ENCODE measurements at regions not wholly inside any gene's neighbourhood (a gene's known extent, or its start where the extent isn't known, plus 50 kb on each side); places are given as distances from the start of the nearest gene placed in this dataset.

DNA sequence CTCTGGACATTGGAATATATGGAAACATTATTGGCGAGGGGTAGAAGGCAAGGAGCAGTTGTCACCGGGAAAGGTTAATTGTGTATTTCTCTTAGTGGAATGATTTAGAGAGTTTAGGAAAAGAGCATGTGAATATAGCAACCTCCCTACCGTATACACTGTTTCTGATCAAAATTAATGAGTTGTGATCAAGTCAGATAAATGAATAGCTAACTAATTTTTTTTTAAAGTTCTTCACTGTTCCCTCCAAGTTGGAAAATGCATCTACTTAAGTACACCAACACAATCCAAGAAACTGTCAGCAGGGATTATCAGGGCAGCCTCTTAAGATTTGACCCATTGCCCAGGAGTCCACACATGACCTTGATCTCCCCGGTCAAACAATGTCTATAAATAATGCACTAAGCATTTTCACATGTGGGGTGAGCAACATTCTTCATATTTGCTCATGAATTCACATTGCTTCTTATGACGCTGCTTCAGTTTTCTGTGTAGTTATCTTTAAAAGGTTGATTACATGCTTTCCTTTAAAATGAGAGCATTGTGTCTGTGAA is 680.8 kb upstream of the NRSN1 start:
- H3K4me1 ChIP-seq (ENCODE audit: control insufficient read depth, insufficient read depth, low read depth, low read length): no peaks in the 10 kb centered on the region
- no peak overlapping the region for H2BK15ac ChIP-seq (ENCODE audit: low read depth, poor library complexity, severe bottlenecking)
- H3K9ac ChIP-seq (ENCODE audit: low read length): no peak overlapping the region
- no peaks in the 10 kb centered on the region for H3K36me3 ChIP-seq (ENCODE audit: control insufficient read depth in 1 of 2, insufficient read depth in 2 of 2, low read depth in 1 of 2, low read length in 2 of 2)
- no peak overlapping the region for H2BK5ac ChIP-seq (ENCODE audit: low read depth, low read length, poor library complexity, severe bottlenecking)
- H3K9me3 ChIP-seq (ENCODE audit: control insufficient read depth, low read length): no peaks in the 10 kb centered on the region
- no peak overlapping the region for H4K91ac ChIP-seq (ENCODE audit: low read length)
- H3K79me1 ChIP-seq (replicated peaks; ENCODE audit: low read length, poor library complexity, severe bottlenecking): no peaks in the 10 kb centered on the region
- WGBS: 74% methylated on average over 3 of the region's 5 CpGs
- H2AK5ac ChIP-seq (ENCODE audit: low read length, severe bottlenecking): no peak overlapping the region
- no peak overlapping the region for H3K23ac ChIP-seq (ENCODE audit: low read length in 2 of 2)
- H3K4me3 ChIP-seq (ENCODE audit: insufficient read depth in 1 of 2, low read depth in 1 of 2, low read length in 2 of 2): no peak overlapping the region
- no peak overlapping the region for H2AFZ ChIP-seq (ENCODE audit: low read depth, low read length)
- no peak overlapping the region for H3K4me2 ChIP-seq (ENCODE audit: low read length, poor library complexity, severe bottlenecking)
- H3K14ac ChIP-seq (ENCODE audit: low read length in 2 of 2): no peak overlapping the region
- H3K27me3 ChIP-seq (ENCODE audit: control insufficient read depth in 1 of 2, insufficient read depth in 1 of 2, low read length in 2 of 2): no peaks in the 10 kb centered on the region
- no peak overlapping the region for H2BK120ac ChIP-seq (ENCODE audit: low read depth, low read length)
- no peak overlapping the region for H3K27ac ChIP-seq (ENCODE audit: low read length, poor library complexity, severe bottlenecking)
- DNase-seq: peak; percentile 6
- no peak overlapping the region for H2BK12ac ChIP-seq (ENCODE audit: low read length in 2 of 2)
- H3K4ac ChIP-seq (ENCODE audit: low read depth in 1 of 2, low read length in 2 of 2): no peak overlapping the region
- no peak overlapping the region for H4K8ac ChIP-seq (ENCODE audit: low read length)
- no peak overlapping the region for H3K18ac ChIP-seq (ENCODE audit: low read depth in 1 of 2, low read length in 2 of 2)

DNA sequence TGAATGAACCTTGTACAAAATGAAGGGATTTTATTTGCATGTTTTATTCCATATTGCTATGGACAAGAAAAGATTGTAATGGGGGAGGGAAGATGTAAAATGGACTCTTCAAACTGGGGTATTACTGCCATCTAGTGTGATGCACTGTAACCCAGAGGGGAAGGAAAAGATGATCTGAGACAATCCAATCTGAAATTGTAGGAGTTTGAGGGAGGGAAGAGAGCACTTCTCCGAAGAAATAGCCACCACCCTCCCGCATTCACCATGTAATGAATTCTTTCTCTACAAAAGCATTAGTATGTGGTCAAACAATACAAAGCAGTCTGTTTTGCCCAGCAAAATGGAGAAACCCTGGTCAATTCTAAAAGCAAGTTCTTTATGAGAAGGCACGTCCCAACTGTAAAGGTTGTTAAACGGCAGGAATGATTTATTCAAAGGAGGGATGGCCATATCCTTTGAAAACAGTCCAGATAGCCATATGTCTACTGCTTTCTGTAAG is 679.5 kb upstream of the NRSN1 start:
- Histone ChIP-seq H3K4ac (ENCODE audit: low read depth in 1 of 2, low read length in 2 of 2) (no peak overlapping the region), H2BK5ac (ENCODE audit: low read depth, low read length, poor library complexity, severe bottlenecking) (no peak overlapping the region), H3K4me1 (ENCODE audit: control insufficient read depth, insufficient read depth, low read depth, low read length) (no peaks in the 10 kb centered on the region), H2AK5ac (ENCODE audit: low read length, severe bottlenecking) (no peak overlapping the region), H2BK12ac (ENCODE audit: low read length in 2 of 2) (no peak overlapping the region), H3K36me3 (ENCODE audit: control insufficient read depth in 1 of 2, insufficient read depth in 2 of 2, low read depth in 1 of 2, low read length in 2 of 2) (no peaks in the 10 kb centered on the region), H3K18ac (ENCODE audit: low read depth in 1 of 2, low read length in 2 of 2) (no peak overlapping the region), H3K27ac (ENCODE audit: low read length, poor library complexity, severe bottlenecking) (no peak overlapping the region), H3K9me3 (ENCODE audit: control insufficient read depth, low read length) (no peaks in the 10 kb centered on the region), H3K4me2 (ENCODE audit: low read length, poor library complexity, severe bottlenecking) (peak overlapping the region; percentile 30), H2AFZ (ENCODE audit: low read depth, low read length) (no peak overlapping the region), H3K4me3 (ENCODE audit: insufficient read depth in 1 of 2, low read depth in 1 of 2, low read length in 2 of 2) (no peak overlapping the region), H3K9ac (ENCODE audit: low read length) (peak overlapping the region; percentile 9), H3K23ac (ENCODE audit: low read length in 2 of 2) (no peak overlapping the region), H3K14ac (ENCODE audit: low read length in 2 of 2) (no peak overlapping the region), H2BK120ac (ENCODE audit: low read depth, low read length) (no peak overlapping the region), H3K27me3 (ENCODE audit: control insufficient read depth in 1 of 2, insufficient read depth in 1 of 2, low read length in 2 of 2) (no peaks in the 10 kb centered on the region), H4K8ac (ENCODE audit: low read length) (no peak overlapping the region), H4K91ac (ENCODE audit: low read length) (no peak overlapping the region), H2BK15ac (ENCODE audit: low read depth, poor library complexity, severe bottlenecking) (no peak overlapping the region), H3K79me1 (replicated peaks; ENCODE audit: low read length, poor library complexity, severe bottlenecking) (no peaks in the 10 kb centered on the region)
- peak; percentile 62 for DNase-seq
- 70% methylated on average over 2 of the region's 4 CpGs for WGBS

DNA sequence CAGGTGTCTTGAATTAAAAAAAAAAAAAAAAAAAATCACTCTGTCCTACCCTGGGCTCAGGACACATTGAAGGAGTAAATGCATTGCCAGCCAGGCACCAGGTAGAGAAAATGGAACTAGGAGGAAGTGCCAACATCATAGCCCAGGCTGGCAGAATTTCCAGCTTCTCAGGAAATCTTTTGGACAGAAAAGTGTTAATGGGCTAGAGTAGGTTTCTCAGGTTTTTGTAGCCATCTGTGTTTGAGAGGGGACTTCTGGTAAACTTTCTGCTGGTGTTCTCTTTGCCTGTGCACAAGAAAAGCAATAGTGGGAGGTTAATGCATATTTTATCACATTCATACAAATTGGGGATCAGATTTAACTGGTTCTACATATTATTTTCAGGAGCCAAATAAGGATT is 678.3 kb upstream of the NRSN1 start:
- H3K23ac ChIP-seq (ENCODE audit: low read length in 2 of 2): no peak overlapping the region
- no peak overlapping the region for H2AFZ ChIP-seq (ENCODE audit: low read depth, low read length)
- H3K4ac ChIP-seq (ENCODE audit: low read depth in 1 of 2, low read length in 2 of 2): no peak overlapping the region
- no peak overlapping the region for H2AK5ac ChIP-seq (ENCODE audit: low read length, severe bottlenecking)
- H3K27ac ChIP-seq (ENCODE audit: low read length, poor library complexity, severe bottlenecking): no peak overlapping the region
- no peaks in the 10 kb centered on the region for H3K9me3 ChIP-seq (ENCODE audit: control insufficient read depth, low read length)
- H3K79me1 ChIP-seq (replicated peaks; ENCODE audit: low read length, poor library complexity, severe bottlenecking): no peaks in the 10 kb centered on the region
- no peak for DNase-seq
- H2BK12ac ChIP-seq (ENCODE audit: low read length in 2 of 2): no peak overlapping the region
- no peaks in the 10 kb centered on the region for H3K27me3 ChIP-seq (ENCODE audit: control insufficient read depth in 1 of 2, insufficient read depth in 1 of 2, low read length in 2 of 2)
- H4K8ac ChIP-seq (ENCODE audit: low read length): no peak overlapping the region
- no peak overlapping the region for H2BK5ac ChIP-seq (ENCODE audit: low read depth, low read length, poor library complexity, severe bottlenecking)
- no peak overlapping the region for H3K4me2 ChIP-seq (ENCODE audit: low read length, poor library complexity, severe bottlenecking)
- no peaks in the 10 kb centered on the region for H3K4me1 ChIP-seq (ENCODE audit: control insufficient read depth, insufficient read depth, low read depth, low read length)
- no peak overlapping the region for H2BK120ac ChIP-seq (ENCODE audit: low read depth, low read length)
- H4K91ac ChIP-seq (ENCODE audit: low read length): no peak overlapping the region
- H3K14ac ChIP-seq (ENCODE audit: low read length in 2 of 2): no peak overlapping the region
- H2BK15ac ChIP-seq (ENCODE audit: low read depth, poor library complexity, severe bottlenecking): no peak overlapping the region
- no peaks in the 10 kb centered on the region for H3K36me3 ChIP-seq (ENCODE audit: control insufficient read depth in 1 of 2, insufficient read depth in 2 of 2, low read depth in 1 of 2, low read length in 2 of 2)
- H3K18ac ChIP-seq (ENCODE audit: low read depth in 1 of 2, low read length in 2 of 2): no peak overlapping the region
- H3K9ac ChIP-seq (ENCODE audit: low read length): no peak overlapping the region
- H3K4me3 ChIP-seq (ENCODE audit: insufficient read depth in 1 of 2, low read depth in 1 of 2, low read length in 2 of 2): no peak overlapping the region

DNA sequence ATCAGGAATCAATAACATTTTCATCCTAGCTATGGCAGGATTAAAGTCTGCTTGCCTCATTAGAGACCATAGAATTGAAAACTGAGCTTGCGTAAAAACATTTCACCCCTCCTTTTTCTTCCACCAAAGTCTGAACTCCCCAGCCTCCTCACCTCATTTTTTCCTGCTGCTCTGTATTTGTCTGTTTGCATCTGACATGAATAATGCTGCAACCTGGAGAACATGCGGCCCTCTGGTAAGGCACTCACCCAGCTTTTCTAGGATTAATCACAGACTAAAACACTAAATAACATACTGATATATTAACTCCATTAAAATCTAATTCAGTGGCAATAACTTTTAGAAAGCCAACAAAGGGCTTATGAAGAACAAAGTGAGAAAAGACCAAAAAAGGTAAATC is 677.7 kb upstream of the NRSN1 start:
- no peak overlapping the region for H2BK120ac ChIP-seq (ENCODE audit: low read depth, low read length)
- H2BK5ac ChIP-seq (ENCODE audit: low read depth, low read length, poor library complexity, severe bottlenecking): no peak overlapping the region
- no peak overlapping the region for H3K23ac ChIP-seq (ENCODE audit: low read length in 2 of 2)
- H4K8ac ChIP-seq (ENCODE audit: low read length): no peak overlapping the region
- no peaks in the 10 kb centered on the region for H3K36me3 ChIP-seq (ENCODE audit: control insufficient read depth in 1 of 2, insufficient read depth in 2 of 2, low read depth in 1 of 2, low read length in 2 of 2)
- no peak overlapping the region for H3K4me2 ChIP-seq (ENCODE audit: low read length, poor library complexity, severe bottlenecking)
- no peaks in the 10 kb centered on the region for H3K27me3 ChIP-seq (ENCODE audit: control insufficient read depth in 1 of 2, insufficient read depth in 1 of 2, low read length in 2 of 2)
- no peaks in the 10 kb centered on the region for H3K79me1 ChIP-seq (replicated peaks; ENCODE audit: low read length, poor library complexity, severe bottlenecking)
- H2BK15ac ChIP-seq (ENCODE audit: low read depth, poor library complexity, severe bottlenecking): no peak overlapping the region
- no peak overlapping the region for H2BK12ac ChIP-seq (ENCODE audit: low read length in 2 of 2)
- H4K91ac ChIP-seq (ENCODE audit: low read length): no peak overlapping the region
- DNase-seq: no peak
- no peak overlapping the region for H3K27ac ChIP-seq (ENCODE audit: low read length, poor library complexity, severe bottlenecking)
- H3K14ac ChIP-seq (ENCODE audit: low read length in 2 of 2): no peak overlapping the region
- H2AK5ac ChIP-seq (ENCODE audit: low read length, severe bottlenecking): no peak overlapping the region
- H3K18ac ChIP-seq (ENCODE audit: low read depth in 1 of 2, low read length in 2 of 2): no peak overlapping the region
- no peaks in the 10 kb centered on the region for H3K9me3 ChIP-seq (ENCODE audit: control insufficient read depth, low read length)
- no peak overlapping the region for H3K4me3 ChIP-seq (ENCODE audit: insufficient read depth in 1 of 2, low read depth in 1 of 2, low read length in 2 of 2)
- H2AFZ ChIP-seq (ENCODE audit: low read depth, low read length): no peak overlapping the region
- 85% methylated on average over 2 of the region's 2 CpGs for WGBS
- no peak overlapping the region for H3K9ac ChIP-seq (ENCODE audit: low read length)
- H3K4me1 ChIP-seq (ENCODE audit: control insufficient read depth, insufficient read depth, low read depth, low read length): no peaks in the 10 kb centered on the region
- H3K4ac ChIP-seq (ENCODE audit: low read depth in 1 of 2, low read length in 2 of 2): no peak overlapping the region
